ENCODE measurements at regions not wholly inside any gene's neighbourhood (a gene's known extent, or its start where the extent isn't known, plus 50 kb on each side); places are given as distances from the start of the nearest gene placed in this dataset.

GRCh38 chr9:81480828-81481604 lies 208.3 kb downstream of the TLE1 start:
- no peak for DNase-seq

GRCh38 chr9:81479573-81479972 lies 209.8 kb downstream of the TLE1 start:
- no peak for DNase-seq

GRCh38 chr9:81477669-81478068 lies 211.7 kb downstream of the TLE1 start:
- no peak for DNase-seq

- DNase-seq = no peak
Observed at GRCh38 chr9:81476813-81477490, 212.4 kb downstream of the TLE1 start.

GRCh38 chr9:81474792-81475191 lies 214.6 kb downstream of the TLE1 start:
- DNase-seq = no peak

GRCh38 chr9:81474125-81474524 lies 215.2 kb downstream of the TLE1 start:
- no peak for DNase-seq

GRCh38 chr9:81473708-81474107 lies 215.6 kb downstream of the TLE1 start:
- DNase-seq = no peak

GRCh38 chr9:81473206-81473605 lies 216.1 kb downstream of the TLE1 start:
- no peak for DNase-seq

GRCh38 chr9:81472701-81473100 lies 216.6 kb downstream of the TLE1 start:
- DNase-seq = no peak

GRCh38 chr9:81470864-81471263 lies 218.5 kb downstream of the TLE1 start:
- no peak for DNase-seq

GRCh38 chr9:81468084-81468595 lies 221.2 kb downstream of the TLE1 start:
- DNase-seq = no peak

GRCh38 chr9:81466981-81467380 lies 222.4 kb downstream of the TLE1 start:
- DNase-seq = no peak

GRCh38 chr9:81465468-81466011 lies 223.8 kb downstream of the TLE1 start:
- DNase-seq = no peak

- no peak for DNase-seq
Observed at GRCh38 chr9:81462801-81463200, 226.5 kb downstream of the TLE1 start.

GRCh38 chr9:81461196-81461595 lies 228.2 kb downstream of the TLE1 start:
- no peak for DNase-seq

- no peak for DNase-seq
Observed at GRCh38 chr9:81460693-81461092, 228.7 kb downstream of the TLE1 start.

- no peak for DNase-seq
Observed at GRCh38 chr9:81459591-81459990, 229.8 kb downstream of the TLE1 start.

- no peak for DNase-seq
Observed at GRCh38 chr9:81456431-81457006, 232.8 kb downstream of the TLE1 start.

- no peak for DNase-seq
Observed at GRCh38 chr9:81455462-81456219, 233.7 kb downstream of the TLE1 start.

GRCh38 chr9:81445331-81445921 lies 243.9 kb downstream of the TLE1 start:
- DNase-seq = no peak

GRCh38 chr9:81431641-81432040 lies 257.7 kb downstream of the TLE1 start:
- DNase-seq = no peak

- no peak for DNase-seq
Observed at GRCh38 chr9:81430727-81431126, 258.6 kb downstream of the TLE1 start.

Measured in effector CD8-positive, alpha-beta T cell (primary cell).